ENCODE measurements at regions not wholly inside any gene's neighbourhood (a gene's known extent, or its start where the extent isn't known, plus 50 kb on each side); places are given as distances from the start of the nearest gene placed in this dataset.

GRCh38 chr2:238701341-238702206, 146.3 kb upstream of the TWIST2 start:
- no peak for DNase-seq (ENCODE audit: low spot score)

- no peak for DNase-seq (ENCODE audit: low spot score)
Measured at GRCh38 chr2:238702276-238703052, 145.4 kb upstream of the TWIST2 start.

- DNase-seq (ENCODE audit: low spot score): no peak
Measured at GRCh38 chr2:238703053-238703415, 144.9 kb upstream of the TWIST2 start.

GRCh38 chr2:238703436-238703835, 144.4 kb upstream of the TWIST2 start:
- no peak for DNase-seq (ENCODE audit: low spot score)

GRCh38 chr2:238704471-238705225, 143.2 kb upstream of the TWIST2 start:
- no peak for DNase-seq (ENCODE audit: low spot score)

- no peak for DNase-seq (ENCODE audit: low spot score)
Measured at GRCh38 chr2:238706163-238706562, 141.7 kb upstream of the TWIST2 start.

- no peak for DNase-seq (ENCODE audit: low spot score)
Measured at GRCh38 chr2:238706673-238707072, 141.2 kb upstream of the TWIST2 start.

GRCh38 chr2:238709325-238710025, 138.4 kb upstream of the TWIST2 start:
- no peak for DNase-seq (ENCODE audit: low spot score)

- DNase-seq (ENCODE audit: low spot score): no peak
Measured at GRCh38 chr2:238710032-238710735, 137.7 kb upstream of the TWIST2 start.

GRCh38 chr2:238710787-238711186, 137.1 kb upstream of the TWIST2 start:
- DNase-seq (ENCODE audit: low spot score): no peak

- DNase-seq (ENCODE audit: low spot score): no peak
Measured at GRCh38 chr2:238711346-238711745, 136.5 kb upstream of the TWIST2 start.

GRCh38 chr2:238712011-238712410, 135.9 kb upstream of the TWIST2 start:
- DNase-seq (ENCODE audit: low spot score): no peak

GRCh38 chr2:238713198-238713826, 134.6 kb upstream of the TWIST2 start:
- DNase-seq (ENCODE audit: low spot score): no peak

GRCh38 chr2:238714038-238714528, 133.8 kb upstream of the TWIST2 start:
- DNase-seq (ENCODE audit: low spot score): no peak

- no peak for DNase-seq (ENCODE audit: low spot score)
Measured at GRCh38 chr2:238716171-238716570, 131.7 kb upstream of the TWIST2 start.

- DNase-seq (ENCODE audit: low spot score): no peak
Measured at GRCh38 chr2:238716585-238716984, 131.3 kb upstream of the TWIST2 start.

GRCh38 chr2:238717084-238717483, 130.8 kb upstream of the TWIST2 start:
- no peak for DNase-seq (ENCODE audit: low spot score)

GRCh38 chr2:238719641-238720040, 128.2 kb upstream of the TWIST2 start:
- DNase-seq (ENCODE audit: low spot score): no peak

GRCh38 chr2:238720232-238720672, 127.6 kb upstream of the TWIST2 start:
- DNase-seq (ENCODE audit: low spot score): peak; percentile 40

- DNase-seq (ENCODE audit: low spot score): no peak
Measured at GRCh38 chr2:238722181-238722580, 125.7 kb upstream of the TWIST2 start.

GRCh38 chr2:238722883-238723282, 125.0 kb upstream of the TWIST2 start:
- DNase-seq (ENCODE audit: low spot score): no peak

Measured in cerebellar cortex (tissue), 1 donor.